ENCODE measurements at regions not wholly inside any gene's neighbourhood (a gene's known extent, or its start where the extent isn't known, plus 50 kb on each side); places are given as distances from the start of the nearest gene placed in this dataset.
"Not testable (repeated sequence)": the region's sequence is repeated elsewhere in the genome, so short reads cannot be mapped to it uniquely, and the experiment has no call there.

DNA sequence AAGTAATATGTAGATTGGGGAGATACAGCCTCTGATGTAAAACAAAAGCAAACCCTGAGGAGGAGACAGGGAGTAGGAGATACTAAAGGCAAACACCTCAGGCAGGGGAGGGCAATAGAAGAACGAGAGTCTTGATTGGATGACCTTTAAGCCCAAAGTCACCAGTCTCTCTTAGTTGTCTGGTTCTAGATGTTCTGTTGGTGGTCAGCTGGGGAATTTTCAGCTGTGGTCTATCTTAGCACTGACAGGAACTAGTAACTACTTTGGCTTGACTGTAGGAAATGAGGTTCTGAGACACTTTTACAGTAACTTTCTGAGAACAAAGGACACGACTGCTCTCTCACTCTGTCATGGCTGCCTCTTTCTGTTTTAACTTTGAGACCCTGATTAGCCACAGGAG, 290.7 kb upstream of the MIR17HG start:
- ChIA-PET POLR2A (no interaction called here), CTCF (no interaction called here), RAD21 (ENCODE audit: low non-redundant PET in 1 of 2, low total read pairs in 2 of 2, uncharacterized antibody in 2 of 2, unreplicated experiment in 2 of 2) (interaction anchor here in 1 of 2 experiments (0.6 kb wide), 1 partner anchor 1144 kb away, joined by 3 read pairs; no protein-coding TSS in a partner anchor)
- Histone ChIP-seq H4K20me1 (ENCODE audit: insufficient read depth) (no peaks in the 10 kb centered on the region), H3K4me1 (ENCODE audit: control insufficient read depth in 1 of 2, insufficient read depth in 2 of 2, low read length in 2 of 2) (no peaks in the 10 kb centered on the region), H3K36me3 (ENCODE audit: control insufficient read depth in 1 of 2, insufficient read depth in 2 of 2, low read length in 2 of 2) (no peaks in the 10 kb centered on the region), H3K9me3 (ENCODE audit: control insufficient read depth in 1 of 2, insufficient read depth in 1 of 2, low read depth in 1 of 2, low read length in 2 of 2) (no peaks in the 10 kb centered on the region; a peak in 1 of 4 replicates), H3K27me3 (ENCODE audit: insufficient read depth, low read length) (no peaks in the 10 kb centered on the region), H3K9me2 (ENCODE audit: insufficient read depth) (no peaks in the 10 kb centered on the region), H2AFZ (ENCODE audit: low read depth, low read length, poor library complexity, severe bottlenecking) (no peak overlapping the region), H3K4me3 (replicated peaks in 1 of 2; ENCODE audit: low read depth in 1 of 2, low read length in 2 of 2) (no peak overlapping the region), H3K9ac (ENCODE audit: low read length) (no peak overlapping the region), H3K4me2 (ENCODE audit: low read length) (no peak overlapping the region), H3K79me2 (ENCODE audit: insufficient read depth, low read length) (no peaks in the 10 kb centered on the region), H3K27ac (ENCODE audit: low read depth, low read length) (no peak overlapping the region)
- DNase-seq (ENCODE audit: low read depth, low spot score) (no peak), ATAC-seq (no peak)
- intact Hi-C loops (cut with micrococcal nuclease): no loop called here
- TF ChIP-seq ZNF274 (IDR thresholded peaks at IDR 0.05; ENCODE audit: low read depth, low read length): no peak
- no peak for TF ChIP-seq ZFX (IDR thresholded peaks at IDR 0.05)
- no TSS peak for BruUV-seq (replicated peaks)

DNA sequence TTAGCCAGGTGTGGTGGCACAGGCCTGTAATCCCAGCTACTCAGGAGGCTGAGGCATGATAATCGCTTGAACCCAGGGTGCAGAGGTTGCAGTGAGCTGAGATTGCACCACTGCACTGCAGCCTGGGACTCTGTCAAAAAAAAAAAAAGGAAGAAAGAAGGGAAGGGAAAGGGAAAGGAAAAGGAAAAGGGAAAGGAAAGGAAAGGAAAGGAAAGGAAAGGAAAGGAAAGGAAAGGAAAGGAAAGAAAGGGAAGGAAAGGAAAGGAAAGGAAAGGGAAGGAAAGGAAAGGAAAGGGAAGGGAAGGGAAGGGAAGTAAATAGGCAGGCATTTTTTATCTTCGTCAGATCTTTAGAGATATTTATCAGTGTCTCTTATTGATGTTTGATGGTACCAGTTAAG, 290.0 kb upstream of the MIR17HG start:
- DNase-seq (ENCODE audit: low read depth, low spot score); BruUV-seq (replicated peaks); H2AFZ ChIP-seq (ENCODE audit: low read depth, low read length, poor library complexity, severe bottlenecking); H3K4me2 ChIP-seq (ENCODE audit: low read length); H3K27ac ChIP-seq (ENCODE audit: low read depth, low read length); H3K4me3 ChIP-seq (replicated peaks in 1 of 2; ENCODE audit: low read depth in 1 of 2, low read length in 2 of 2); H3K27me3 ChIP-seq (ENCODE audit: insufficient read depth, low read length); H3K9me3 ChIP-seq (ENCODE audit: control insufficient read depth in 1 of 2, insufficient read depth in 1 of 2, low read depth in 1 of 2, low read length in 2 of 2); H3K4me1 ChIP-seq (ENCODE audit: control insufficient read depth in 1 of 2, insufficient read depth in 2 of 2, low read length in 2 of 2); H3K79me2 ChIP-seq (ENCODE audit: insufficient read depth, low read length); H4K20me1 ChIP-seq (ENCODE audit: insufficient read depth); H3K9me2 ChIP-seq (ENCODE audit: insufficient read depth); RAD21 ChIA-PET (ENCODE audit: low non-redundant PET in 1 of 2, low total read pairs in 2 of 2, uncharacterized antibody in 2 of 2, unreplicated experiment in 2 of 2); ATAC-seq; POLR2A ChIA-PET; H3K36me3 ChIP-seq (ENCODE audit: control insufficient read depth in 1 of 2, insufficient read depth in 2 of 2, low read length in 2 of 2); intact Hi-C loops (cut with micrococcal nuclease); H3K9ac ChIP-seq (ENCODE audit: low read length): not testable (repeated sequence)
- CTCF ChIA-PET: interaction anchor here (0.9 kb wide), 1 partner anchor 21 kb away, joined by 3 read pairs; no protein-coding TSS in a partner anchor

- H3K27ac ChIP-seq (ENCODE audit: low read depth, low read length): no peak overlapping the region
- no TSS peak for BruUV-seq (replicated peaks)
- no peaks in the 10 kb centered on the region for H3K4me1 ChIP-seq (ENCODE audit: control insufficient read depth in 1 of 2, insufficient read depth in 2 of 2, low read length in 2 of 2)
- ATAC-seq (no peak), DNase-seq (ENCODE audit: low read depth, low spot score) (no peak)
- no peak overlapping the region for H3K4me3 ChIP-seq (replicated peaks in 1 of 2; ENCODE audit: low read depth in 1 of 2, low read length in 2 of 2)
- no peak overlapping the region for H2AFZ ChIP-seq (ENCODE audit: low read depth, low read length, poor library complexity, severe bottlenecking)
- no peaks in the 10 kb centered on the region for H3K36me3 ChIP-seq (ENCODE audit: control insufficient read depth in 1 of 2, insufficient read depth in 2 of 2, low read length in 2 of 2)
- intact Hi-C loops (cut with micrococcal nuclease): no loop called here
- ChIA-PET CTCF (interaction anchor here (0.9 kb wide), 1 partner anchor 20 kb away, joined by 3 read pairs; no protein-coding TSS in a partner anchor), RAD21 (ENCODE audit: low non-redundant PET in 1 of 2, low total read pairs in 2 of 2, uncharacterized antibody in 2 of 2, unreplicated experiment in 2 of 2) (no interaction called here), POLR2A (no interaction called here)
- H3K9ac ChIP-seq (ENCODE audit: low read length): no peak overlapping the region
- no peaks in the 10 kb centered on the region for H4K20me1 ChIP-seq (ENCODE audit: insufficient read depth)
- no peaks in the 10 kb centered on the region; a peak in 1 of 4 replicates for H3K9me3 ChIP-seq (ENCODE audit: control insufficient read depth in 1 of 2, insufficient read depth in 1 of 2, low read depth in 1 of 2, low read length in 2 of 2)
- no peak overlapping the region for H3K4me2 ChIP-seq (ENCODE audit: low read length)
- no peaks in the 10 kb centered on the region for H3K9me2 ChIP-seq (ENCODE audit: insufficient read depth)
- no peaks in the 10 kb centered on the region for H3K79me2 ChIP-seq (ENCODE audit: insufficient read depth, low read length)
- no peaks in the 10 kb centered on the region for H3K27me3 ChIP-seq (ENCODE audit: insufficient read depth, low read length)
- TF ChIP-seq POLR2A (IDR thresholded peaks at IDR 0.05; ENCODE audit: borderline replicate concordance, extremely low read depth, insufficient read depth, insufficient read length): no peak
- TF ChIP-seq REST (IDR thresholded peaks at IDR 0.05; ENCODE audit: low read depth): peak; percentile 53
- no peak for TF ChIP-seq TCF7L2 (IDR thresholded peaks at IDR 0.05; ENCODE audit: borderline replicate concordance, extremely low read depth, insufficient read depth, insufficient read length)
Observed at GRCh38 chr13:91058066-91058465, 289.4 kb upstream of the MIR17HG start.

All from HCT116 (cell line).